SK-N-SH treated with all-trans-retinoic acid at 6 μM for 48 hours (cell line): ENCODE measurements at regions not wholly inside any gene's neighbourhood (a gene's known extent, or its start where the extent isn't known, plus 50 kb on each side); places are given as distances from the start of the nearest gene placed in this dataset.

ENCODE experiments used
- ATAC-seq: fragments of 200-7000 bp; cut with Tn5 transposase; 3 replicates; pipeline ENCODE4 v1.9.1; 2020; ENCODE audit warnings: mild to moderate bottlenecking, moderate library complexity
- ARNTL ChIP-seq: fragments of 450-650 bp; formaldehyde crosslinking; IDR thresholded peaks from 2 replicates; pipeline ENCODE4 v1.5.0; 2020; ENCODE audit warnings: low read depth, mild to moderate bottlenecking, moderate library complexity, borderline replicate concordance
- CREB5 ChIP-seq: fragments of 250-450 bp; sonication (Bioruptor Pico); IDR thresholded peaks from 2 replicates; pipeline ENCODE4 v1.5.1; 2020; ENCODE audit warnings: low read depth, mild to moderate bottlenecking, moderate library complexity
- CSDC2 ChIP-seq: fragments of 250-450 bp; sonication (Bioruptor Pico); IDR thresholded peaks from 2 replicates; pipeline ENCODE4 v1.5.0; 2020; ENCODE audit warnings: mild to moderate bottlenecking, moderate library complexity
- CSRNP3 ChIP-seq: fragments of 250-450 bp; sonication (Bioruptor Pico); IDR thresholded peaks from 2 replicates; pipeline ENCODE4 v1.5.1; 2021; ENCODE audit warnings: mild to moderate bottlenecking, moderate library complexity
- ESRRG ChIP-seq: fragments of 250-450 bp; sonication (Bioruptor Pico); IDR thresholded peaks from 2 replicates; pipeline ENCODE4 v1.6.1; 2021; ENCODE audit warnings: mild to moderate bottlenecking
- GLIS3 ChIP-seq: fragments of 250-450 bp; sonication (Bioruptor Pico); IDR thresholded peaks from 2 replicates; pipeline ENCODE4 v1.5.0; 2020; ENCODE audit warnings: mild to moderate bottlenecking, moderate library complexity
- ISL1 ChIP-seq: fragments of 250-450 bp; sonication (Bioruptor Pico); IDR thresholded peaks from 2 replicates; pipeline ENCODE4 v2.1.2; 2022; ENCODE audit warnings: mild to moderate bottlenecking, moderate library complexity
- OSR1 ChIP-seq: fragments of 250-450 bp; sonication (Bioruptor Pico); IDR thresholded peaks from 2 replicates; pipeline ENCODE4 v1.8.0; 2022; ENCODE audit warnings: moderate library complexity, mild to moderate bottlenecking, inconsistent platforms
- PPARA ChIP-seq: fragments of 250-450 bp; sonication (Bioruptor Pico); IDR thresholded peaks from 2 replicates; pipeline ENCODE4 v1.5.0; 2020; ENCODE audit warnings: mild to moderate bottlenecking, borderline replicate concordance
- RARB ChIP-seq: fragments of 250-450 bp; sonication (Bioruptor Pico); IDR thresholded peaks from 2 replicates; pipeline ENCODE4 v1.8.0; 2021; ENCODE audit warnings: mild to moderate bottlenecking, moderate library complexity
- SNAI2 ChIP-seq: fragments of 250-450 bp; sonication (Bioruptor Pico); IDR thresholded peaks from 2 replicates; pipeline ENCODE4 v1.5.0; 2020; ENCODE audit warnings: mild to moderate bottlenecking, moderate library complexity
- TCF4 ChIP-seq: fragments of 250-450 bp; sonication (Bioruptor Pico); IDR thresholded peaks from 2 replicates; pipeline ENCODE4 v1.8.0; 2021; ENCODE audit warnings: mild to moderate bottlenecking, moderate library complexity, borderline replicate concordance
- TOX ChIP-seq: fragments of 250-450 bp; sonication (Bioruptor Pico); IDR thresholded peaks from 2 replicates; pipeline ENCODE4 v1.8.0; 2021; ENCODE audit warnings: mild to moderate bottlenecking, moderate library complexity, borderline replicate concordance
- ZFP3 ChIP-seq: fragments of 250-450 bp; sonication (Bioruptor Pico); IDR thresholded peaks from 2 replicates; pipeline ENCODE4 v1.5.0; 2020; ENCODE audit warnings: mild to moderate bottlenecking, moderate library complexity
- ZFP30 ChIP-seq: fragments of 450-650 bp; formaldehyde crosslinking; IDR thresholded peaks from 2 replicates; pipeline ENCODE4 v1.5.0; 2022; ENCODE audit warnings: mild to moderate bottlenecking, moderate library complexity
- ZNF565 ChIP-seq: fragments of 450-650 bp; formaldehyde crosslinking; conservative IDR thresholded peaks from 2 replicates; pipeline ENCODE4 v1.5.0; 2020; ENCODE audit warnings: low read depth, mild to moderate bottlenecking, moderate library complexity
- ZNF70 ChIP-seq: fragments of 450-650 bp; formaldehyde crosslinking; IDR thresholded peaks from 2 replicates; pipeline ENCODE4 v1.5.0; 2020; ENCODE audit warnings: mild to moderate bottlenecking, moderate library complexity
- ZNF8 ChIP-seq: fragments of 450-650 bp; formaldehyde crosslinking; IDR thresholded peaks from 2 replicates; pipeline ENCODE4 v1.5.0; 2020; ENCODE audit warnings: mild to moderate bottlenecking, moderate library complexity
- TF ChIP-seq, protein P1 (sequence below): fragments of 250-450 bp; sonication (Bioruptor Pico); IDR thresholded peaks from 2 replicates; pipeline ENCODE4 v1.8.0; 2020; ENCODE audit warnings: mild to moderate bottlenecking, moderate library complexity, borderline replicate concordance
- TF ChIP-seq, protein P2 (sequence below): fragments of 250-450 bp; sonication (Bioruptor Pico); IDR thresholded peaks from 2 replicates; pipeline ENCODE4 v1.8.0; 2021; ENCODE audit warnings: low read depth, mild to moderate bottlenecking, moderate library complexity, borderline replicate concordance
- TF ChIP-seq, protein P3 (sequence below): fragments of 250-450 bp; sonication (Bioruptor Pico); IDR thresholded peaks from 2 replicates; pipeline ENCODE4 v1.5.0; 2020; ENCODE audit warnings: mild to moderate bottlenecking, moderate library complexity

GRCh38 chr7:86158111-86158510, 485.6 kb upstream of the GRM3 start:
- no peak for TF ChIP-seq CREB5
- no peak for TF ChIP-seq ZNF8 (CRISPR knock-in tag)
- no peak for TF ChIP-seq ZFP30 (CRISPR knock-in tag)
- TF ChIP-seq SNAI2 (CRISPR knock-in tag), result no peak
- no peak for TF ChIP-seq CSRNP3
- no peak for TF ChIP-seq ARNTL (CRISPR knock-in tag)
- no peak for TF ChIP-seq PPARA
- no peak for TF ChIP-seq ZFP3 (CRISPR knock-in tag)
- TF ChIP-seq, protein P1, sequence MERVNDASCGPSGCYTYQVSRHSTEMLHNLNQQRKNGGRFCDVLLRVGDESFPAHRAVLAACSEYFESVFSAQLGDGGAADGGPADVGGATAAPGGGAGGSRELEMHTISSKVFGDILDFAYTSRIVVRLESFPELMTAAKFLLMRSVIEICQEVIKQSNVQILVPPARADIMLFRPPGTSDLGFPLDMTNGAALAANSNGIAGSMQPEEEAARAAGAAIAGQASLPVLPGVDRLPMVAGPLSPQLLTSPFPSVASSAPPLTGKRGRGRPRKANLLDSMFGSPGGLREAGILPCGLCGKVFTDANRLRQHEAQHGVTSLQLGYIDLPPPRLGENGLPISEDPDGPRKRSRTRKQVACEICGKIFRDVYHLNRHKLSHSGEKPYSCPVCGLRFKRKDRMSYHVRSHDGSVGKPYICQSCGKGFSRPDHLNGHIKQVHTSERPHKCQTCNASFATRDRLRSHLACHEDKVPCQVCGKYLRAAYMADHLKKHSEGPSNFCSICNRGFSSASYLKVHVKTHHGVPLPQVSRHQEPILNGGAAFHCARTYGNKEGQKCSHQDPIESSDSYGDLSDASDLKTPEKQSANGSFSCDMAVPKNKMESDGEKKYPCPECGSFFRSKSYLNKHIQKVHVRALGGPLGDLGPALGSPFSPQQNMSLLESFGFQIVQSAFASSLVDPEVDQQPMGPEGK (CRISPR knock-in tag), result no peak
- no peak for TF ChIP-seq ISL1 (CRISPR knock-in tag)
- no peak for TF ChIP-seq CSDC2
- TF ChIP-seq, protein P2, sequence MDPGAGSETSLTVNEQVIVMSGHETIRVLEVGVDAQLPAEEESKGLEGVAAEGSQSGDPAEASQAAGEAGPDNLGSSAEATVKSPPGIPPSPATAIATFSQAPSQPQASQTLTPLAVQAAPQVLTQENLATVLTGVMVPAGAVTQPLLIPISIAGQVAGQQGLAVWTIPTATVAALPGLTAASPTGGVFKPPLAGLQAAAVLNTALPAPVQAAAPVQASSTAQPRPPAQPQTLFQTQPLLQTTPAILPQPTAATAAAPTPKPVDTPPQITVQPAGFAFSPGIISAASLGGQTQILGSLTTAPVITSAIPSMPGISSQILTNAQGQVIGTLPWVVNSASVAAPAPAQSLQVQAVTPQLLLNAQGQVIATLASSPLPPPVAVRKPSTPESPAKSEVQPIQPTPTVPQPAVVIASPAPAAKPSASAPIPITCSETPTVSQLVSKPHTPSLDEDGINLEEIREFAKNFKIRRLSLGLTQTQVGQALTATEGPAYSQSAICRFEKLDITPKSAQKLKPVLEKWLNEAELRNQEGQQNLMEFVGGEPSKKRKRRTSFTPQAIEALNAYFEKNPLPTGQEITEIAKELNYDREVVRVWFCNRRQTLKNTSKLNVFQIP, result no peak
- no peak for TF ChIP-seq TCF4 (CRISPR knock-in tag)

DNA sequence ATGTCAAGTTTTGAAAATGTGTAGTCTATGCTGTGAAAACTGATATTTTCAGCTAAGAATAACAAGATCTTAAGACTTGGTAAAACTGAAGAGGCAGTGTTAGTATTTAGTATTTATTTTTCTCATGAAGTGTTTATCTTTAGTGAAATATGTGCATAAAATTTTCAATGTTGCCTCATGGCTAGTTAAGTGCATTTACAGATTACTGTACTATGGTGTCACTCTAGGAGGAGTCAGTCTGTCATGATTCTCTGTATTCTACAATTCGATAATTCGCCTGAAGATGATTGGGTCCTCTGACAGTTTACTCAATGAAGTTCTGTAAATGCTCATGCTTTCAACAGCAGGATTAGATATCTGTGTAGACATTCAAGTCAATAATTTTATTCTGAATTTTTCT, 488.1 kb upstream of the GRM3 start:
- ATAC-seq, result no peak
- no peak for TF ChIP-seq GLIS3
- TF ChIP-seq CREB5, result no peak
- TF ChIP-seq TOX (CRISPR knock-in tag), result no peak
- no peak for TF ChIP-seq ZFP30 (CRISPR knock-in tag)
- no peak for TF ChIP-seq ISL1 (CRISPR knock-in tag)
- TF ChIP-seq, protein P2, result no peak
- no peak for TF ChIP-seq ZFP3 (CRISPR knock-in tag)
- no peak for TF ChIP-seq RARB (CRISPR knock-in tag)
- TF ChIP-seq, all 23 proteins: peak for 0

More at GRCh38 chr7:86158111-86158510, 485.6 kb upstream of the GRM3 start:
- no peak for ATAC-seq

DNA sequence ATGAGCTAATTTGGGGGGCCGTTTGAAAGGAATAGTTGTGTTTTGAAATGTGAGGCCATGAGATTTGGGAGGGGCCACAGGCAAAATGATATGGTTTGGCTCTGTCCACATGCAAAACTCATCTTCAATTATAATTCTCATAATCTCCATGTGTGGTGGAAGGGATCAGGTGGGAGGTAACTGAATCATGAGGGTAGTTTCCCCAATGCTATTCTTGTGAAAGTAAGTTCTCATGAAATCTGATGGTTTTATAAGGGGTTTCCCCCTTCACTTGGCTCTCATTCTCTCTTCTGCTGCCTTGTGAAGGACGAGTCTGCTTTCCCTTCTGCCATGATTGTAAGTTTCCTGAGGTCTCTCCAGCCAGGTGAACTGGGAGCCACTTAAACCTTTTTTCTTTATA, 490.8 kb upstream of the GRM3 start:
- TF ChIP-seq OSR1 (CRISPR knock-in tag) (no peak), CSRNP3 (no peak), PPARA (no peak), GLIS3 (no peak), ZNF8 (CRISPR knock-in tag) (no peak), CSDC2 (no peak), RARB (CRISPR knock-in tag) (no peak), TCF4 (CRISPR knock-in tag) (no peak), ZNF565 (CRISPR knock-in tag) (no peak), ZNF70 (CRISPR knock-in tag) (no peak), TOX (CRISPR knock-in tag) (no peak), SNAI2 (CRISPR knock-in tag) (no peak), ZFP3 (CRISPR knock-in tag) (no peak), CREB5 (no peak), ZFP30 (CRISPR knock-in tag) (no peak), ARNTL (CRISPR knock-in tag) (no peak), ESRRG (CRISPR knock-in tag) (no peak)
- TF ChIP-seq, protein P3, sequence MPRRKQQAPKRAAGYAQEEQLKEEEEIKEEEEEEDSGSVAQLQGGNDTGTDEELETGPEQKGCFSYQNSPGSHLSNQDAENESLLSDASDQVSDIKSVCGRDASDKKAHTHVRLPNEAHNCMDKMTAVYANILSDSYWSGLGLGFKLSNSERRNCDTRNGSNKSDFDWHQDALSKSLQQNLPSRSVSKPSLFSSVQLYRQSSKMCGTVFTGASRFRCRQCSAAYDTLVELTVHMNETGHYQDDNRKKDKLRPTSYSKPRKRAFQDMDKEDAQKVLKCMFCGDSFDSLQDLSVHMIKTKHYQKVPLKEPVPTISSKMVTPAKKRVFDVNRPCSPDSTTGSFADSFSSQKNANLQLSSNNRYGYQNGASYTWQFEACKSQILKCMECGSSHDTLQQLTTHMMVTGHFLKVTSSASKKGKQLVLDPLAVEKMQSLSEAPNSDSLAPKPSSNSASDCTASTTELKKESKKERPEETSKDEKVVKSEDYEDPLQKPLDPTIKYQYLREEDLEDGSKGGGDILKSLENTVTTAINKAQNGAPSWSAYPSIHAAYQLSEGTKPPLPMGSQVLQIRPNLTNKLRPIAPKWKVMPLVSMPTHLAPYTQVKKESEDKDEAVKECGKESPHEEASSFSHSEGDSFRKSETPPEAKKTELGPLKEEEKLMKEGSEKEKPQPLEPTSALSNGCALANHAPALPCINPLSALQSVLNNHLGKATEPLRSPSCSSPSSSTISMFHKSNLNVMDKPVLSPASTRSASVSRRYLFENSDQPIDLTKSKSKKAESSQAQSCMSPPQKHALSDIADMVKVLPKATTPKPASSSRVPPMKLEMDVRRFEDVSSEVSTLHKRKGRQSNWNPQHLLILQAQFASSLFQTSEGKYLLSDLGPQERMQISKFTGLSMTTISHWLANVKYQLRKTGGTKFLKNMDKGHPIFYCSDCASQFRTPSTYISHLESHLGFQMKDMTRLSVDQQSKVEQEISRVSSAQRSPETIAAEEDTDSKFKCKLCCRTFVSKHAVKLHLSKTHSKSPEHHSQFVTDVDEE, result no peak
- ATAC-seq, result no peak
